OCI-LY1 (cell line): ENCODE measurements at regions not wholly inside any gene's neighbourhood (a gene's known extent, or its start where the extent isn't known, plus 50 kb on each side); places are given as distances from the start of the nearest gene placed in this dataset.

Experiments
- CTCF ChIP-seq: fragments of 200-600 bp; sonication (generic), shearing (Covaris generic); IDR thresholded peaks from 2 replicates; pipeline ENCODE4 v1.5.1; 2017; ENCODE audit warnings: mild to moderate bottlenecking, antibody characterized with exemption, low read length, moderate library complexity, mixed read lengths
- EZH2 ChIP-seq: fragments of 200-600 bp; sonication (generic), shearing (Covaris generic); IDR thresholded peaks from 2 replicates; pipeline ENCODE4 v1.8.0; 2017; ENCODE audit warnings: borderline replicate concordance, mixed run types, mild to moderate bottlenecking, antibody characterized with exemption, low read length, moderate library complexity, mixed read lengths

- TF ChIP-seq CTCF (no peak), EZH2 (no peak)
These were observed 355.4 kb downstream of the BRINP2 start for GRCh38 chr1:177526201-177526600.
